Stimulated activated CD4-positive, alpha-beta T cell treated with anti-CD3 and anti-CD28 coated beads, Interleukin-12 subunit alpha, Interleukin-12 subunit beta, amount 100 ng/mL, for 48 hours (primary cell): ENCODE measurements at regions not wholly inside any gene's neighbourhood (a gene's known extent, or its start where the extent isn't known, plus 50 kb on each side); places are given as distances from the start of the nearest gene placed in this dataset.
"Not testable (repeated sequence)": the region's sequence is repeated elsewhere in the genome, so short reads cannot be mapped to it uniquely, and the experiment has no call there.

Source experiments
- DNase-seq, 3 donors: peaks; one replicate each; pipeline ENCODE4 v3.0.0-alpha.2; 2020; ENCODE audit warnings: low read depth in 2 of 3, low spot score in 1 of 3

DNA sequence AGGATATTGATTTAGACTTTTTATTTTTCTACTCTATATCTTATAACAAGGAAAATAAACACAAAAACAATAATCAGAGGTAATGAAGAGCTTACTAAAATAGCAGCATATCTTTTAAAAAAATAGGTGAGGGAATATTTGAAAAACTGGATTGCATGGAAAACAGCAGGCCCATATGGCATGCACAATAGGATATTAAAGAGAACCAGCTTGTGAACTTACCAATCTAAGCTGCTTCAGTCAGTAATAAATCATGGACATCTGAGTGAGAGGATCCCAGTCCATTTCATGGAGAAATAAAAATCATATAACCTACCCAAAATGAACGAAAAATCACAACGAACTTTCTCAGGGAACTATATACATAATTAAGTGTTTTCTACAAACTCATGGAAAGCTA is 634.6 kb downstream of the ADCYAP1 start:
- no peak for DNase-seq

DNA sequence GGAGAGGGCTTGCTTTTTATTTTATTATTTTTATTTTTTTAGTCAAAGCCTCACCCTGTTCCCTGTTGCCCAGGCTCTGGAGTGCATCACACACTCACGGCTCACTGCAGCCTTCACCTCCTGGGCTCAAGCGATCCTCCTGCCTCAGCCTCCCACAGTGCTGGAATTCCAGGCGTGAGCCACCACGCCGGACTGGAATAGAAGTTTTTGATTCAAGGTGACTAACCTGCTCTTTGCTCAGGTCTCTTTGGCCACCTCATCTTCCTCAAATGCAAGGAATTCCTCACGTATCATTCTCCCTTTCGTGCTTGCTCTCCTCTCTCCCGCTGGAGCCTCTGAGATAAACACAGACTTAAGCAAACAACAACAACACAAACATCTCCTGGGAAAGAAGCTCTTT is 636.8 kb downstream of the ADCYAP1 start:
- no peak for DNase-seq

DNA sequence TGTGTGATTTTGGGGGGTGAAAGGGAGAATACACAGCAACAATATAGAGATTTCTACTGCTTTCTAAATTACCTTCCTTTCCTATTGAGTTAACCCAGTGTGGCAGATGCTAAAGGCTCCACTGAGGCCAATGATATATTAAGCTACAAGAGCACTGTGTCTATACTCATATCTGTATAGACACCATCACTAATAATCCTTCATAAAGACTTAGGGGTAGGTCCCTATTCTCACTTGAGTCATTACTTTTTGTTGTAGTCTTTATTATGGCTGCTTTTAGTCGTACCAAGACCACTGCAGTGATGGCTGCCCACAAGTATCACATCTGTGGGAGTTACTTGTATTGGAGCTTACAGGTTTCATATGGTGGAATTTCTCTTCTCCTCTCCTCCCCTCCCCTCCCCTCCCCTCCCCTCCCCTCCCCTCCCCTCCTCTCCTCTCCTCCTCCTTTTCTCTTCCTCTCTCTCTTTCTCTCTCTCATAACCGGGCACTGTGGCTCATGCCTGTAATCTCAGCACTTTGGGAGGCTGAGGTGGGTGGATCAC is 637.6 kb downstream of the ADCYAP1 start:
- no peak for DNase-seq

DNA sequence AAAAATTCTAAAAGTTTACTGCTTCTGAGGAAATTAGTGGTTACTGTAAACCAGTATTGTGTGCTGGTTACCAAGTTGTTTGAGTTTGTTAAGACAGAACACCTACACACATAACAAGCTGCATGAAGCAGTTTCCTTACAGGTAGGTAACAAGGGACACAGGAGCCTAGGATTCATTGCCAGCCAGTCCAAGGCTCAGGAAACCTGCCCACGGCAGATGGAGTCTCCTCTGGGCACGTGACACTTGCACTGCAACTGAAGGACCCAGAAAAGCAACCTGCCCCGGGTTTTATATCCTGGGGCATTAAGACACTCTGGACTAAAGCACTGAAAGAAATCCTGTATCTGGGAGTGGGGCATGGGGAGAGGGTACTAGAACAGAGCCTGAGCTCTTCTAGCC is 639.3 kb downstream of the ADCYAP1 start:
- no peak for DNase-seq

DNA sequence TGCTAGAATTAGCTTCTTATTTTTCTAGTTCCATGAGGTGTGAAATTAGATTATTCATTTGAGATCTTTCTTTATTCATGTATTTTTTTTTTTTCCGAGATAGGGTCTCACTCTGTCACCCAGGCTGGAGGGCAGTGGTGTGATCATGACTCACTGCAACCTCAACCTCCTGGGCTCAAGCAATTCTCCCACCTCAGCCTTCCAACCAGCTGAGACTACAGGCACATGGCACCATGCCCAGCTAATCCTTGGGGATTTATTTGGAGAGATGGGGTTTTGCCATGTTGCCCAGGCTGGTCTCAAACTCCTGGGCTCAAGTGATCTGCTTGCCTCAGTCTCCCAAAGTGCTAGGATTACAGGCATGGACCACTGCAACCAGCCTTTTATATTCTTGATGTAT is 653.0 kb downstream of the ADCYAP1 start:
- DNase-seq, result not testable (repeated sequence)

DNA sequence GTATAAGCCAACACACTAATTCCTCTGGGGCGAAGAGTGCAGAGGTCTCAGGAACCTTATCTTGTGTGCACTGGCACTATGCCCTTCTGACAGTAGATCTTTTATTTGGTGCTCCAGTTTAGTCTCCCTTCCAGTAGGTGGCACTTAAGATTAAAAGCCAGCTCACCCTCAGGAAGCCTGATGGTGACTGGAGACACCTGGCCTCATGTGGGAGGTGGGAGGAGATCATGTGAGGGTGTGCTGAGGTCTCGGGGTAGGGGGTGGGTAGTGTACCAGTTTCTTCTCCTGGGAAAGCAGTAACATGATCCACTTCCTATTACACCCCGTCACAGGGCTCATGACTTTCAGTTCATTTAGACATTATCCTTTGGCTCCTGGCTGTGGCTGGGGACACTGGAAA is 654.9 kb downstream of the ADCYAP1 start:
- DNase-seq, result no peak

DNA sequence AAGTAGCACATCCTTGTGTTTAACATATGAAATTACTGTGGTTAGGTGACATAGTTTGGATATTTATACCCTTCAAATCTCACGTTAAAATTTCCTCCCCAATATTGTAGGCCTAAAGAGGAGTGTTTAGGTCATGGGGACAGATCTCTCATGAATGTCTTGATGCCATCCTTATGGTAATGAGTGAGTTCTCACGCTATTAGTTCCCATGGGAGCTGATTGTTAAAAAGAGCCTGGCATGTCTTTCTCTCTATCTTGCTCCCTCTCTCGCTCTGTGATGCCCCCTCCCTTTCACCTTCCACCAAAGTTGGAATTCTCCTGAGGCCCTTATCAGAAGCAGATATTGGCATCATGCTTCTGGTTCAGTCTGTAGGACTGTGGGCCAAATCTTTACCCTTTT is 660.1 kb downstream of the ADCYAP1 start:
- no peak for DNase-seq

DNA sequence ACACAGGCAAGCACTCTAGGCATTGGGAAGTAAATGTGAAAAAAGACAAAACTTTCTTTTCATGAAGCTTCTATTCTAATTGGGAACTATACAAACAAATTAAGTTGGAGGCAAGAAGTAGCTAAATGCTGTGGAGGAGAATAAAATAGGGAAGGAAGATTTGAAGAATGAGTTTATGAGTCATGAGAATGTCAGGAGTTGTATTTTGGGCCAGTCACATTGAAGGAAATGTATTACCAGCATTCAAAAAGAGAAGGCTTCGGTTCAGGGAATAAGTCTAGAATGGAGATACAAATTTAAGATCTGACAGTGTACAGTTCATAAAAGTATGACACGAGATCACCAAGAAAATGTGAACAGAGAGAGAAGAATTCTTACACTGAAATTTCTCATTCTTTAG is 666.5 kb downstream of the ADCYAP1 start:
- DNase-seq, result no peak

DNA sequence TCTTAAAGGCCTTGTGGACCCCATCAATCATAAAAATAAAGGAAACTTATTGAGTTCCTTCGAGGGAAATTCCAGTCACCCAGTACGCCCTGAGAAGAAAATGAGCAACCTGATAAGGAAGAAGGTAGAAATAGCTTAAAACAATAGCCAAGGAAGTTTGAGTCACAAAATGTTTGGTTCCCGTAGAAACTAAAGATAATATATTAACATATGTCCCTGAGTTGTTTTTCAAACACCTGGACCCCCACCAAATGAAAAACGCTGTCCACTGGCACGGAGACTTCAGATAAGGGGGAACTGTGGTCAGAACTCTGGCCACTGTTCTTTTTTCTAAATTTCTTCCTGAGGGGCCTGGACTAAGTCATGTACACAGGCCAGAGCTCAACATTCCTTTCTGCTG is 669.1 kb downstream of the ADCYAP1 start:
- no peak for DNase-seq

DNA sequence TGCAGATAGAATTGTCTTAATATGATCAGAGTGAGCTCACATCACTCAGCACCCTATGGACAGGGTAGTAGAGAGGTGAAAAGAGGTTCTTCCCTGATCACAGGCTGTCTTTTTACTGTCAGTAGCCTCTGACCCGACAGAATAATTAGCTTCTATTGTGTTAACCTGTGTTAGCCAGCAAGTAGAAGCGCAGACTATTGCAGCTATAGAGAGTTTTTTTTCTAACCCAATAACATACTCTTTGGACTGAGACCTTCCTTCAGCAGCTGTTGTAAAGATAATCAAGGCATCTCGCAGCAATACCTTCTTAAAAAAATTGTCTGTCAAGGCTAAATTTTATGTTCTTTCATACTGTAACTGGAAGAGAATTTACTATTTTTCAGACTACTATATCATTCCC is 670.4 kb downstream of the ADCYAP1 start:
- DNase-seq, result no peak

DNA sequence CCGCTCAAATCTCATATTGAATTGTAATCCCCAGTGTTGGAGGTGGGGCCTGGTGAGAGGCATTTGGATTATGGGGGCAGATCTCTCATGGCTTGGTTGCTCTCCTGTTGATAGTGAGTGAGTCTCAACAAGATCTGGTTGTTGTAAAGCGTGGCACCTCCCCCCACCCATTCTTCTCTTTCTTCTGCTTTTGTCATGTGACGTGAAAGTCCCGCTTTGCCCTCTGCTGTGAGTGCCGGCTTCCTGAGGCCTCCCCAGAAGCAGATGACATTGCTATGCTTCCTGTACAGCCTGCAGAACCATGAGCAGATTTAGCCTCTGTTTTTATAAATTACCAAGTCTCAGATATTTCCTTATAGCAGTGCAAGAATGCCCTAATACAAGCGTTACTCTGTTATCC is 673.8 kb downstream of the ADCYAP1 start:
- no peak for DNase-seq

DNA sequence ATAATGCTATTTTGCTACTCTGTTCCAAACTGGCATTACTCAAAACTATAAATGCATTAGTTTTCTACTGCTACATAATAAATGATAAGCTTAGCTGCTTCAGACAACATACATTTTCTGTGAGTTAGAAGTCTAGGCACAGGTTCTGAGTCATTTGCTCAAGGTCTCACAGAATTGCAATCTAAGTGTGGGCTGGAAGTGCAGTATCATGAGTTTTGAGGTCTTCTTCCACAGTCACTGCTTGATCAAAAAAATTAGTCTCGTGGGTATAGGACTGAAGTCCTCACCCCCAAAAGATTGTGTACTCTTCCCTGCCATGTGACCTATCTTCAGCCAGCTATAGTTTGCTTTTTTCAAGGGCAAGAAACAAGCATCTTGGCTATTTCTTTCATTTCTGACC is 676.9 kb downstream of the ADCYAP1 start:
- no peak for DNase-seq

DNA sequence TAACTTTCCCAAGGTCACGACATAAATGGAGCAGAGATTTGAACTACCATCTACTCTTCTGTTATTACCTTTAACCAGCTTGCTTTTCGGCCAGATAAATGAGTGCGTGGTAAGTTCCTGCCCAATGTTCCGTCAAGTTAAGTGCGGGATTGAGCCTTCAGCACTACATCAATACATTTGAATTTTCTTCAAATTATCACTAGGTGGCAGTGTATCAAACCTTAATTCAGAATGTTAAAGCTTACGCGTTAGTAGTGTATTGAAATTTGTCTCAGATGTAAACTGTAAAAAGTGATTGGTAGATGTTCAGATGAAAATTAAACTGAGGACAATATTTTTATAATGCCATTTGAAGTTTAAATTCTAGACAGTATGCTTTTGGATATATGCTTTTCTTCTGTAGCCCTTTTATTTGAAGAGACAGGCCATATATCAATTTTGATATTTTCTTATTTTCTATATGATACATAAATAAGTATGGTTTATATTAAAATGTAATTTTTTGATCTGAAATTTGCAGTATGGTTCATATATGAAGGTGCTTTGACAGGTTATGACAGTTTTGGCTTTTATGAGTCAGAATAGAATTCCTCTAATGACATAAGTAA is 681.3 kb downstream of the ADCYAP1 start:
- DNase-seq, result no peak

DNA sequence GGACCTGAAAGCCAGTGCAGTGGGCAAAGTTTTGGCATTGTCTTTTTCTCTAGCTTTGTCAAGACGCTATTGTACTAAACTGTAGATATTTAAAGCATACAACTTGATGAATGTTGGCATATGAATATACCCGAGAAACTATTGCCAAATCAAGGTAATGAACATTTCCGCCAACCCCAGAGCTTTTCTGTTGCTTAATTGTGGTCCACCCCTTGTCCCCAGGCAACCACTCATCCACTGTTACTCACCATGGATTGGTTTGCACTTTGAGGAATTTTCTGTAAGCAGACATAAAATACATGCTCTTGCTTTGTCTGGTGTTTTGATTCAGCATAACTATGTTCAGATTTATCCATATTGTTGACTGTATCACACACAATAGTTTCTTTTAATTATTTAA is 688.4 kb downstream of the ADCYAP1 start:
- no peak for DNase-seq

DNA sequence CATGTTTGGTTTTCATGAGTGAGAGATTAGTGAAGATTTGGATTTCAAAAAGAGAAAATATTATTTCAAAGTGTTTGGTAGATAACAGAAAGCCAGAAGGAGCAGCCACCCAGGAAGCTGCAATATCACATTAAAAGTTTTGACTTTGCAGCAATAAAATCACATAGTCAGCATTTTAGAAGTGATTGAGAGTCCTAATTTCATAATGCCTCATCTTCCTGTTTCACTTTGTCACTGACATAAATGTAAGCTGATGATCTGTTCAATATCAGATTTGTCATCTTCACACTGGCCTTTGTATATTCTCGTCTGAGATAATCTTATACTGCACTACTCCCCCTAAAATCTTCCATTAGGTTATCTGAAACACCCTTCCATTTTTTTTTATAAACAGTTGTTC is 690.5 kb downstream of the ADCYAP1 start:
- DNase-seq, result no peak

DNA sequence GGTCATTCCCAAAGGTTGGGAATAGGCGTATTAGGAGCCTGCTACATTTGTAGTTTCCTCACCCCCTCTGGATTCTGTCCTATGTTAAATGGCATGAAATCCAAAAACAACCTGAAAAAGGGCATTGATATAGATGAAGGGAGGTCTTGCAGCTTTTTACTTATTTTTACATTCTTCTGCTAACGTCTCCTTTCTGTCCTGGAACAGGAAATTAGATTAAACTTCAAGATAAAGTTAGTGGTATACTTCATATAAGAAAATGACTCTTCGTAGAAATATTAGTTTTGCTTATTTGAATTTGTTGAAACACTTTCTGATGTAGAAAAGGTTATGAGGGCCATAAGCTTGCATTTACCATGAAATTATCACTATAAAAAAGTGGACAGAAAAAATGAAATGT is 694.5 kb downstream of the ADCYAP1 start:
- DNase-seq, result no peak

DNA sequence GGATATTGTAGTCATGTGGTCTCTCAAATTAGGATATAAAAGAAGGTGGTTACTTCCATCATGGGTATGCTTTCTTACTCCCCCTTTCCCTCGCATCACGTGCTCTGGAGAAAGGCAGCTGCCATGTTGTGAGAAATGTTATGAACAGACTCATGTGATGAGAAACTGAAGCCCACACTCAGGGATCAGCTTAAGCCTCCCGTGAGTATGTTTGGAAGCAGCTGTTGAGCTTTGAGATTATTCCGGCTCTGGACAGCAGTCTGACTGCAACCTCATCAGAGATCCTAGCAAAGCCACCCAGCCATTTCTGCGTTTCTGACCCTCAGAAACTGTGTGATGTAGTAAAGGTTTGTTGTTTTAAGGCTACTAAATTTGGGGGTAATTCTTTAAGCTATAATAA is 700.1 kb downstream of the ADCYAP1 start:
- no peak for DNase-seq

DNA sequence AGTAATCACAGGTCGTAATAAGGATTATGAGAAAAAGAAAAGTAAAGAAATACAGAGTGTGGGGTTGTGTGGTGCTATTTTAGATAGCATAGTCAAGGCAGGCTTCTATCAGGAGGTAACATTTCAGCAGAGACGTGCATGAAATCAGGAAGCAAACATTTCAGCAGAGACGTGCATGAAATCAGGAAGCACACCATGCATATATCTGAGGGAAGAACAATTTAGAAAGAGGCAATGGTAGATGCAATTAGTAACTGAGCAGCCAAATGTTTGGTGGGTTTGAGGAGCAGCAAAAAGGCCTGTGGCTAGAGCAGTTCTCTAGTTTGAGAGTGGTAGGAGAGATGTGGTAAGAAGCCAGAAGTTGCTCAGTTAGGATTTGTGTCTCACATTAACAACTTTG is 713.7 kb downstream of the ADCYAP1 start:
- no peak for DNase-seq

DNA sequence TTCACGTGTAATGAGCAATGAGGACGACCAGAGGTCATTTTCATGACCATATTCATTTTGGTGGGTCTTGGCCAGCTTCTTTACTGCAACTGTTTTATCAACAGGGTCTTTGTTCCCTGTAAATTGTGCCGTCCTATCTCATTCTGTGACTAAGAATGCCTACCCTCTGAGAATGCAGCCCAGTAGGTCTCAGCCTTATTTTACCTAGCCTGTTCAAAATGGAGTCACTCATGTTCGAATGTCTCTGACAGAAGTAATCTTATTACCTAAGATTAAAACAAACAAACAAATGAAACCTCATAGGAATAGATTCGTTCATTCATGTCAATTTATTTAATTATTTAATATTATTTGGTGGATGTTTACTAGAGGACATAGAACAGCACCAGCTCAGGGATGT is 714.8 kb downstream of the ADCYAP1 start:
- DNase-seq, result no peak

DNA sequence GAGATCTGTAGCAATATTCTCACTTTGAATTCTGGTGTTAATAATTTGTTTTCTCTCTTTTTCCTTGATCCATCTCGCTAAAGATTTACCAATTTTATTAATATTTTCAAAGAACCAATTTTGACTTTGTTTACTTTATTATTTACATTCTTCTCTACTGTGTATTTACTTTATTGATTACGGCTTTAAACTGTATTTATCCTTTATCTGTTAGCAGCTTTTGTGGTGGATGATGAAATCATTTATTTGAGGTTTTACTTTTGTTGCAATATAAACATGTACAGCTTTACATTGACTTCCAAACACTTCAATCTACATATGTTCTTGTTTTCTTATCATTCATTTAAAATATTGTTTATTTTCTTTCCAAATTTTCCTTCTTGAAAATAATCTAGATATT is 719.9 kb downstream of the ADCYAP1 start:
- no peak for DNase-seq

DNA sequence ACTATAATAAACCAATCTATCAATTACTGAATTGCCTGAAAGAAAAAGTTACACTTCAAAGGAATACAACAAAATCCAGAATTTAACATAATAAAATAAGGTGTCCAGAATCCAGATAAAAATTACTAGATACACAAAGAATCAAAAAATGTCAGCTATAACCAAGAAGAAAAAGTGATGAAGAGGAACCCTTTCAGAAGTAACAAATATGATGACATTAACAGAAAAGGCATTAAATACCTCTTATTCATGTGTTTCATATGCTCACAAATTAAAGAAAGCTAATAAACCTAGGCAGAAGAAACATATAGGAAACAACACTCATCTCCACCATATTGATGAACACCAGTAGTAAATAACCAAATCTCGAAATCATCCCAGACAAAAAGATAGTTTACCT is 722.8 kb downstream of the ADCYAP1 start:
- DNase-seq, result no peak

DNA sequence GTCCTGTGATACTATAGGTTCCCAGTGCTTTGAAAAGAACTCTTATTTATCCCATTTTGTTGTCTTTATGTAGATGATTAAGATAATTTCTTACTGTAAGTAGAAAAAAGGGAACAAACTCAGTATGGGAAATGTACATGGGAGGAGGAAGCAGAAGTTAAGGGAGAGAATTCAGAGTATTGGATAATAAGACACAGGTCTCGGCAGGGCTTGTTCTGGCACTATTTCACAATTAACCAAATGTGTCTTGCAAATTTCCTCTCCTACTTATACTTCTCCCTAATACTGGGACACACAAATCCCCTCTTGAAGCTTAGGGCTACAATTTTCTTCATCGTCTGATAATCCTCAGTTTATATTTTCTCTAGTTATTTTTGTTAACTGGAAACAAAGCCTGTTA is 744.0 kb downstream of the ADCYAP1 start:
- DNase-seq, result no peak

DNA sequence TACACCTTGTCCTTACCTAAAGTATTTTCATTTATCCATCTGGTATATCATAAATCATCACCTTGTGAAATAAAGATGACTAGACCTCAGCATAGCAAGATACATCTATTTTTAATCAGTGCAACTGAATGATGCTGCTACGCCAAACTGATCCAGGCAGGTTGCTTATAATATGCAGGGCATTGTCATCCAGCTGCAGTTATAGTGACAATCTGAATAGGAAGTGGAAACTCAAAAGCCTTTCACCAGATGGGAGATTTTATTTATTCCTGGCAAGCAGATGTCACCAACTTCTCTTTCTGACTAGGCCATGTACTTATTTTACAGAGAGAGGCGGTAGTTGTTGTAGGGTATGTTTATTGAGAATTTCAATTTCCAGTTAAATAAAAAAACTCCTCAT is 747.3 kb downstream of the ADCYAP1 start:
- no peak for DNase-seq

DNA sequence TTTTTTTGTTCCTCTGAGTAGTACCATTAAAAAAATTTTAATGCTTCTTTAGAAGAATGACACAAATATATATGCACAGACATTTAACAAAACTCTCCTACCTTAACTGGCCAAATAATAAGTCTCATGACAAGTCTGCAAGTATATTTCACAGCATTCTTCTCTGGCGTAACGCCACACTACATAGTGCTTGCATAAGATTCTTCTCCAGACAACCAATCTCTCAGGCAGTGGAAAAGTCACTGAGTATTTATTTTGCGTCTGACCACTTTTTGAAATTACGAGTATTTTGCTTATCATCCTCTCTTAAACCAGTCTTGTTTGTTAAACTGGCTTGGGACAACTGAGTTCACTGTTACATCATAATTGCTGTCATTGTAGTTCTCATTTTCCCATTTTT is 749.2 kb downstream of the ADCYAP1 start:
- DNase-seq, result no peak
